Upper lobe of right lung (tissue), 1 donor: ENCODE measurements at regions not wholly inside any gene's neighbourhood (a gene's known extent, or its start where the extent isn't known, plus 50 kb on each side); places are given as distances from the start of the nearest gene placed in this dataset.

Source experiments
- ATAC-seq: fragments of 200-7000 bp; cut with Tn5 transposase; one replicate; pipeline ENCODE4 v1.9.1; 2020; ENCODE audit warnings: mild to moderate bottlenecking, moderate library complexity
- DNase-seq: peaks from one replicate; pipeline ENCODE4 v3.0.0-alpha.2; 2020
- H3K27ac ChIP-seq: fragments of 200-600 bp; one replicate; pipeline ENCODE4 v1.8.0; 2022
- H3K27me3 ChIP-seq: fragments of 200-600 bp; one replicate; pipeline ENCODE4 v1.8.0; 2022; ENCODE audit warnings: mild to moderate bottlenecking
- H3K36me3 ChIP-seq: fragments of 200-600 bp; one replicate; pipeline ENCODE4 v1.8.0; 2022
- H3K4me1 ChIP-seq: fragments of 200-600 bp; one replicate; pipeline ENCODE4 v1.8.0; 2022
- H3K4me3 ChIP-seq: fragments of 200-600 bp; one replicate; pipeline ENCODE4 v1.8.0; 2022; ENCODE audit warnings: mild to moderate bottlenecking
- H3K9me3 ChIP-seq: fragments of 200-600 bp; one replicate; pipeline ENCODE4 v1.8.0; 2022
- CTCF ChIP-seq: fragments of 200-600 bp; IDR thresholded peaks from one replicate; pipeline ENCODE4 v1.8.0; 2022; ENCODE audit warnings: antibody characterized with exemption
- intact Hi-C: fragments of 100-400 bp; cut with DNase I; formaldehyde crosslinking; loops from one replicate; pipeline ENCODE4 v1.11.0; 2022
- donor health status: DM: no; HTN: yes; CAD: no; lungs with severe emphysema.

DNA sequence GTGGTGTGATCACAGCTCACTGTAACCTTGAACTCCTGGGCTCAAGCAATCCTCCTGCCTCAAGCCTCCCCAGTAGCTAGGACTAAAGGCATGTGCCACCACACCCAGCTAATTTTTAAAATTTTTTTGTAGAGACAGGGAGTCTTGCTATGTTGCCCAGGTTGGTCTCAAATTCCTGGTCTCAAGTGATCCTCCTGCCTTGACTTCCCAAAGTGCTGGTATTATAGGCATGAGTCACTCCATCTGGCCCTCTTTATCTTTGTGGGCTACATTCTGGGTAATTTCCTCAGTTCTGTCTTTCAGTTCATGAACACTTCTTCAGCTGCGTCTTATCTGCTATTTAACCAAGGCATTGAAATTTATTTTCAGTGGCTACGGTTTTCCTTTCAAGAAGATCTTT, 196.6 kb upstream of the IER5L start:
- no peaks in the 10 kb centered on the region for H3K4me1 ChIP-seq
- no peak overlapping the region for H3K4me3 ChIP-seq
- H3K9me3 ChIP-seq, result no peaks in the 10 kb centered on the region
- no peaks in the 10 kb centered on the region for H3K36me3 ChIP-seq
- no peak for ATAC-seq
- intact Hi-C loops, result no loop called here
- no peak overlapping the region for H3K27ac ChIP-seq
- no peaks in the 10 kb centered on the region for H3K27me3 ChIP-seq
- no peak for DNase-seq
- no peak for TF ChIP-seq CTCF

DNA sequence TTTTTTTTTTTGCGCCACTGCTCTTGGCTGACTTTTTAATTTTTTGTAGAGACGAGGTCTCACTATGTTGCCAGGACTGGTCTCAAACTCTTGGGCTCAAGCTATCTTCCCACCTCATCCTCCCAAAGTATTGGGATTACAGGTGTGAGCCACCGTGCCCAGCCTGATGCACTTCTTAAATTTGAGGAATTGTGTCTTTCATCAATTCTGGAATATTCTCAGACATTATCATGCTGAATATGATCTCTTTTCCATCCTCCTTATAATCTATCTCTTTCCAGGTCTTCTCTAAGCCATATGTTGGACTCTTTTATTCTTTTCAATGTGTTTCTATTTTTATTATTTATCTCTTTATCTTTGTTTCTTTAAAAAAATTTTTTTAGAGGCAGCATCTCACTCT, 196.2 kb upstream of the IER5L start:
- no peak overlapping the region for H3K4me3 ChIP-seq
- DNase-seq (no peak), ATAC-seq (no peak)
- no peaks in the 10 kb centered on the region for H3K36me3 ChIP-seq
- H3K4me1 ChIP-seq, result no peaks in the 10 kb centered on the region
- no peak overlapping the region for H3K27ac ChIP-seq
- intact Hi-C loops, result no loop called here
- no peak for TF ChIP-seq CTCF
- no peaks in the 10 kb centered on the region for H3K9me3 ChIP-seq
- H3K27me3 ChIP-seq, result no peaks in the 10 kb centered on the region

DNA sequence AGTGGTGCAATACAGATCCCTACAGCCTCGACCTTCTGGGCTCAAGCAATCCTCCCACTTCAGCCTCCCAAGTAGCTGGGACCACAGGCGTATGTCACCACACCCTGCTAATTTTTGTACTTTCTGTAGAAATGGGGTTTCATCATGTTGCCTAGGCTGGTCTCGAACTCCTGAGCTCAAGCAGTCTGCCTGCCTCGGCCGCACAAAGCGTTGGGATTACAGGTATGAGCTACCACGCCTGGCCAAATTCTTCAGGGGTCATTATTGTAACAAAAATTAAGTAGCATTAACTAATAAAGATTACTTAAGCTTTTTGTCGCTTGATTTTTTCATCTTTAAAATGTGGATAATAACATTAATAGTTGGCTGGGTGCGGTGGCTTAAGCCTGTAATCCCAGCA, 195.3 kb upstream of the IER5L start:
- TF ChIP-seq CTCF, result no peak
- Histone ChIP-seq H3K4me1 (no peaks in the 10 kb centered on the region), H3K36me3 (no peaks in the 10 kb centered on the region), H3K9me3 (no peaks in the 10 kb centered on the region), H3K27ac (no peak overlapping the region), H3K27me3 (no peaks in the 10 kb centered on the region), H3K4me3 (no peak overlapping the region)
- intact Hi-C loops, result no loop called here
- DNase-seq (no peak), ATAC-seq (no peak)

DNA sequence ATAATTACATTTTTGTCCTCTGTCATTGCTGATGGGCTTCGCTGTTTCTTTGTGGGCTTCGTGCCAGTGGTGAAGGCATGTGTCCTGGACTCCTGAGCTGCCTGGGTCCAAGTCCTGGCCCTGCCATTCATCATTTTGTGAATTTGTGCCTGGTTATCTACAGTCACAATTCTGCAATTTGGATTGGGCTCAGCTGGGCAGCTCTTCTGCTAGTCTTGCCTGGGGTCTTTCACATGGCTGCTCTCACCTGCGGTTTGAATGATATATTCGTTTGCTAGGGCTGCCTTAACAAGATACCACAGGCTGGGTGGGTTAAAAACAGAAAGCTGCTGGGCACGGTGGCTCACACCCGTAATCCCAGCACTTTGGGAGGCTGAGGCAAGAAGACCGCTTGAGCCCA, 192.7 kb upstream of the IER5L start:
- ATAC-seq (no peak), DNase-seq (no peak)
- no peaks in the 10 kb centered on the region for H3K4me1 ChIP-seq
- intact Hi-C loops, result no loop called here
- no peak for TF ChIP-seq CTCF
- no peak overlapping the region for H3K4me3 ChIP-seq
- no peaks in the 10 kb centered on the region for H3K9me3 ChIP-seq
- no peaks in the 10 kb centered on the region for H3K36me3 ChIP-seq
- H3K27me3 ChIP-seq, result no peaks in the 10 kb centered on the region
- H3K27ac ChIP-seq, result no peak overlapping the region

DNA sequence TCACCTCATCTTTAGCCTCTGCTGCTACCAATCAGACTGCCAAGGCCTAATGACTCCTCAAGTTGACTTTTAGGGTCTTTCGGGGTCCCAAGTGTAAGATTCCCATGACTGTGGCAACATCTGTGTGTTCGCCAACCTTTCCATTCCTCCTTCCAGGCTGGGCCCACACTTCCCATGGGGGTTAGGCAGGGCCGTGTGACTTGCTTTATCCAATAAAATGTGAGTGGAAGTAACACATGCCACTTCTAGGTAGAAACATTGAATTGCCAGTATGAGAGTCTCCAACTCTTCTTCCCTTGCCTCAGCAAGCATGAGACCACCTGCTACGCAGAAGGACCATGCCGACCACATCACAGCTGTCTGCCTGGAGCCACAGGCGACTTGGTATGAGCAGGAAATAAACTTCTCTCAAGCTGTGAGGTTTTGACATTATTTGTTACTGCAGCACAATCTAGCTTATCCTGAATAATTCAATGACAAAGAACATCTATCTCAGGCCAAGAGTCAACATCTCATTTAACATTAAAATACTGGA, 190.4 kb upstream of the IER5L start:
- no peak for DNase-seq
- Histone ChIP-seq H3K4me3 (no peak overlapping the region), H3K9me3 (no peaks in the 10 kb centered on the region), H3K36me3 (no peaks in the 10 kb centered on the region), H3K27ac (no peak overlapping the region), H3K27me3 (no peaks in the 10 kb centered on the region), H3K4me1 (no peaks in the 10 kb centered on the region)
- TF ChIP-seq CTCF, result no peak
- ATAC-seq, result no peak
- intact Hi-C loops, result no loop called here

GRCh38 chr9:129367287-129367686, 189.2 kb upstream of the IER5L start:
- no peak overlapping the region for H3K4me3 ChIP-seq
- DNase-seq, result no peak
- TF ChIP-seq CTCF, result no peak

More at GRCh38 chr9:129367287-129367686, 189.2 kb upstream of the IER5L start:
- Histone ChIP-seq H3K4me1 (no peaks in the 10 kb centered on the region), H3K27me3 (no peaks in the 10 kb centered on the region), H3K27ac (no peak overlapping the region), H3K9me3 (no peaks in the 10 kb centered on the region), H3K36me3 (no peaks in the 10 kb centered on the region)
- intact Hi-C loops, result no loop called here
- ATAC-seq, result no peak
